HCT116 (cell line): ENCODE measurements at regions not wholly inside any gene's neighbourhood (a gene's known extent, or its start where the extent isn't known, plus 50 kb on each side); places are given as distances from the start of the nearest gene placed in this dataset.

ENCODE experiments used
- CTCF ChIP-seq, 3 experiments: fragments of 200-600 bp in 1 of 3; sonication (generic) in 1 of 3; IDR thresholded peaks in 2 of 3; conservative IDR thresholded peaks in 1 of 3; 2 replicates each; pipeline ENCODE4 v1.5.1; 2012 to 2017; ENCODE audit warnings: low read depth in 2 of 3, low read length in 2 of 3, antibody characterized with exemption in 1 of 3, borderline replicate concordance in 1 of 3, control low read depth in 1 of 3, mild to moderate bottlenecking in 1 of 3, mixed read lengths in 1 of 3, mixed run types in 1 of 3, moderate library complexity in 1 of 3; ENCODE audit not compliant: insufficient read depth in 1 of 3
- POLR2AphosphoS5 ChIP-seq: IDR thresholded peaks from 2 replicates; pipeline ENCODE4 v1.6.1; 2011; ENCODE audit warnings: mild to moderate bottlenecking, low read depth, low read length, moderate library complexity

- no peak for TF ChIP-seq CTCF (IDR thresholded peaks at IDR 0.05 in 2 of 3, conservative IDR thresholded peaks at IDR 0.05 in 1 of 3; ENCODE audit: borderline replicate concordance in 1 of 3, insufficient read depth in 1 of 3, low read depth in 2 of 3, low read length in 2 of 3)
- TF ChIP-seq POLR2AphosphoS5: no peak
Observed at GRCh38 chrX:40885989-40886388, 150.6 kb upstream of the MED14 start.
